22Rv1 (cell line): ENCODE measurements at regions not wholly inside any gene's neighbourhood (a gene's known extent, or its start where the extent isn't known, plus 50 kb on each side); places are given as distances from the start of the nearest gene placed in this dataset.

Source experiments
- CTCF ChIP-seq: fragments of 450-650 bp; IDR thresholded peaks from 2 replicates; pipeline ENCODE4 v1.5.1; 2017; ENCODE audit warnings: mild to moderate bottlenecking
- ZFX ChIP-seq: fragments of 450-650 bp; IDR thresholded peaks from 2 replicates; pipeline ENCODE4 v1.6.1; 2017; ENCODE audit warnings: antibody characterized with exemption, borderline replicate concordance

DNA sequence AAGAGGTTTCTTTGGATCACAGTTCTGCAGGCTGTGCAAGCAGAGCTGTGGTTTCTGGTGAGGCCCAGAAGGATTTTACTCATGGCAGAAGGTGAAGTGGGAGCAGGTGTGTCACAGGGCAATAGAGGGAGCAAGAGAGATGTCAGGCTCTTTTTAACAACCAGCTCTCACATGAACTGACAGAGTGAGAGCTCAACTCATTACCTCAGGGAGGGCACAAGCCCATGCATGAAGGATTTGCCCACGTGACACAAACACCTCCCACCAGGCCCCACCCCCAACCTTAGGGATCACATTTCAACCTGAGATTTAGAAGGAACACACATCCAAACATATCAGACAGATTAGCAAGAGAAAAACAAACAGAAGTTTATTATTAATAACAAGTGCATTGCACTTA lies 470.4 kb downstream of the GALC start:
- TF ChIP-seq CTCF (peak; percentile 52), ZFX (no peak)
